Stromal cell of bone marrow (primary cell): ENCODE measurements at regions not wholly inside any gene's neighbourhood (a gene's known extent, or its start where the extent isn't known, plus 50 kb on each side); places are given as distances from the start of the nearest gene placed in this dataset.
"Not testable (repeated sequence)": the region's sequence is repeated elsewhere in the genome, so short reads cannot be mapped to it uniquely, and the experiment has no call there.

ENCODE experiments used
- DNase-seq: peaks from one replicate; pipeline ENCODE4 v3.0.0-alpha.2; 2012; ENCODE audit warnings: low read depth

DNA sequence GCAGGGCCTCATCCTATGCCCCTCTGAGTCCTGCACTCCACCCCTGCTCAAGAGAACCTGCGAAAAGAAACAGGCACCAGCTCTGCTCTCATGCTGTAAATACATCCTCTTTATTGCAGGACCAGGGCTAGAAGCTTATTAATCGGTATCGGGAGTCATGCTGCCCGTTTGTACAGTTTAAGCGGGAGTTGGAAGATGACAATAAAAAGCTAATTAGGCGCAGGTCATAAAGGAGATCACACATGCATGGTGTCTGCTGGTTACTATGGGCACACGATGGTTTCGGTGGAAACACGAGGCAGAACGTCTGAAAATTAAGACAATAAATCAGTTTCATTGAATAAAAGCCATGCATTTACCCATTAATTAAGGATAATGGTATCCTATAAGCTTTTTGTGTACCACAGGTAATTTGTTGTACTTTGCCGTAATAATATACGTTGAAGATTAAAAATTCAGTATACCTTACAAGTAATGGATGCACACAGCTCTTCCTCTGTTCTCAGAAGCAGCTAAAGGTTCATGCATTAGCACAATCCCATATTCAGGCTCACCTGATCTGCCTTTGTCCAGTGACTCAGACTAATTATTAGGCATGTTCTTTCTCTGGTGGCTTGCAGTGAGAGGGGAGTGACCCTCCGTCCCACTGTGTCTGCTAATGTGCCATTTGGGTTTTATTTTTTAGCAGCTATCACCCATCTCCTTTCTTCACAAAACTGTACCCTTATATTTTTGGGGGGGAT is 406.0 kb downstream of the TSHZ3 start:
- DNase-seq, result no peak

DNA sequence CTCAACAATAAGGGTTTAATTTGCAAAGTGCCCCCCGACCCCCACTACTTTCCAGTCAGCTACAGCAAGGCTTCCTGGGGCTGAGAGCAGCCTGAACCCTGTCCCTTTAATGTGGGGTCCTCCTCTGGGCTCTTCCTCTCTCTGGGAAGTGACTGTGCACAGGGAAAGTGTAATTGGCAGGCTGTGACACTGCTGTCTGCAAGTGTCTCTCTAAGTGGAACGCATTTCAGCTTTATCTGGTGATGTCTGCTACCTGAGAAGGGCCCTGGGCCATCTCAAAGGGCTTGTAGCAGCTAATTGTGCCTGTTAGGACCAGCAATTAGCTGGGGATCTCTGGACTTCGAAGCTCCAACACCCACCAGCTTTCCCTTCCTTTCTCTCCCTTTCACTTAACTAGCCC is 406.6 kb downstream of the TSHZ3 start:
- no peak for DNase-seq

DNA sequence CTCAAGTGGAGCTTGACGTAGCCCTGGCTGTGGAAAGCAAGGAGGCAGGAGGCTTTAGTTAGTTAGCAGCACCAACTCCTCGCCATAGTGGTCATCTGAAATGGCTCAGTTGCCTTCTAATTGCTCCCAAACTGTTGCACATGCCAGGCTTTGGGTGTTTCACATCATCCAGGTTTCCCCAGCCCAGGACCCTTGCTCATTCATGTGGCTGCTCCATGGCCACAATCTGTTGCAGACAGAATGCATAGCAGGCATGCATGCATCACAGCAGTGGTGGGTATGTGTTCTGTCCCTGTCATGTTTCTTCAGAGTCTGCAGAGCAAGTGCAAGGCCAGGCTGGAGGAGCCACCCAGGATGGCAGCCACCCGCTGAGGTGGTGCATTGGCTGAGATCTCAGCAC is 407.6 kb downstream of the TSHZ3 start:
- no peak for DNase-seq

DNA sequence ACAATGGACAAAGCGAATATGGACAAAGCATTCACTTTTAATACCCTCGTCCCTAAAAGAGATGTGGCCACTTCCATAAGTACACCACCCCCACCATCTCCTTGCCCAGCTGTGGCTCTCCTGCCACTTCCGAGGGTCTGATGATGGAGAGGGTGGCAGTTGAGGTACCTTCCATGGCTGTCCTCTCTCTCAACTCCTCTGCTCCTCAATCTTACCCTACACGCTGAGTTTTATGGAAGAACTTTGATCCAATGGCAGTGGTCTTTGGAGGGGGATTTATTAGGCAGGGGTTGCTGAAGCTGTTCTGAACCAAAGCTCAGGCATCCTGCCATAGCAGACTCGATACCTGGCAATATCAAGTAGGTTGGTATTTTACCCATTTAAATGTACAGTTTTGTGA is 413.0 kb downstream of the TSHZ3 start:
- DNase-seq, result no peak

GRCh38 chr19:30935146-30935545 is 414.1 kb downstream of the TSHZ3 start:
- no peak for DNase-seq

DNA sequence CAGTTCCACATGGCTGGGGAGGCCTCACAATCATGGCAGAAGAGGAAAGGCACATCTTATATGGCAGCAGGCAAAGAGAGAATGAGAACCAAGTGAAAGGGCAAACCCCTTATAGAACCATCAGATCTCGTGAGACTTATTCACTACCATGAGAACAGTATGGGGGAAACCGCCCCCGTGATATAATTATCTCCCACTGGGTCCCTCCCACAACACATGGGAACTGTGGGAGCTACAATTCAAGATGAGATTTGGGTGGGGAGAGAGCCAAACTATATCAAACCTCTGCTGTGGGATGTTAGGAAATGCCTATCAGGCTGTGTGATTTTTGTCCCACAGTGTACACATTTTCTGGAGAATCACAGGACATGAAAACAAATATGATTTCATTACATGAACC is 415.8 kb downstream of the TSHZ3 start:
- DNase-seq, result not testable (repeated sequence)

DNA sequence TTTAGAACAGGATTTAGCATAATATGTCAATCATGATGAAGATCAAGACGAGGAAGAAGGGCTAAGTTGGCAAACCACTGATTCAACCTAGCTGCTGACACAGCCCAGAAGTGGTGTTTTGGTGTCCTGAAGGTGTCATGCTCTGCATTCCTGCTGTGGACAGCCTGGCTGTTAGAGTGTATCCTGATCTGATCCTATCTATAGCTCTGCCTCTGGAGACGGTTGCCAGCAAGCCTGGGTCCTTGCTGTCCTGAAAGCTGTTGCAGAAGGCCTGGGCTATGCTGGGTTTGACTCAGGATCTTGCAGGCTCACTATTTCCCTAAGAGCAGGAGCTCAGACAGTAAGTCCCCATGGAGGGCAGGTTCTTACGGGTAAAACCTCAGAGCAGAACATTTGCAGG is 416.4 kb downstream of the TSHZ3 start:
- no peak for DNase-seq

- DNase-seq, result no peak
These were observed 418.1 kb downstream of the TSHZ3 start for GRCh38 chr19:30930941-30931706.

DNA sequence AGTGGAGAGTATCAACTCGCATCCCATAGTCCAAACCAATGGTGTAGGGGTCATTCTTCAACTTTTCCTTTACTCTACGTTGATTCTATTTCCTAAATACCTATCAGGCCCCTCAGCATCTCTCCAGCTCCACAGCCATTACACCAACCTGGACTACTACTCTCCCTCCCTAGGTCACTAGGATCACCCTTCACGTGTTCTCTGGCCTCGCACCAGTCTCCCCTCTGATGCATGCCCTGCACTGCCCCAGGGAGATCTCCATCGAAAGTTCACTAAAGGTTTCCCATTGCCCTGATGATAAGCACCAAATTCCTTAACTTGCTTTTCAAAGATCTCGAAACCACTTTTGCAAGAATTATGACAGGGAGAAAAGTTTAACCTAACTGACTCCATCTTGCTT is 421.5 kb downstream of the TSHZ3 start:
- DNase-seq, result no peak

DNA sequence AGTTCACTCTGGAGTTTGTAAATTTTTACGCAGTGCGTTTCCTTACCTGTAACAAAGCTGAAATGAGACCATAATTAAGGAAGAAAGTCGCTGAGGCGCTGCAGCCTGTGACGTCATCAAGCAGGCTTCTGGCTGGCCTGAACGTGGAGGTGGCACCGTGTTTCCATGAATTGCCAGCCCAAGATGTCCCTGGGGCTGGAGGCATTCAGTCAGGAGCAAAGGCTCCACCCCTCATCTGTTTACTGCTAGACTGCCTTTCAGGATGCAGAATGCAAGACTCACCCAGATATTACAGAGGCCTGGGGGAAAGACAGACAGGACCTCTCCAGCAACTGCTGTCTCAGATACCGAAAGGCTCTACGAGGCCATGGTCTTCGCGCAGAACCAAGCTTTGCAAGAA is 424.6 kb downstream of the TSHZ3 start:
- no peak for DNase-seq

GRCh38 chr19:30924069-30924636 is 425.1 kb downstream of the TSHZ3 start:
- no peak for DNase-seq

- no peak for DNase-seq
These were observed 425.6 kb downstream of the TSHZ3 start for GRCh38 chr19:30923621-30924020.

DNA sequence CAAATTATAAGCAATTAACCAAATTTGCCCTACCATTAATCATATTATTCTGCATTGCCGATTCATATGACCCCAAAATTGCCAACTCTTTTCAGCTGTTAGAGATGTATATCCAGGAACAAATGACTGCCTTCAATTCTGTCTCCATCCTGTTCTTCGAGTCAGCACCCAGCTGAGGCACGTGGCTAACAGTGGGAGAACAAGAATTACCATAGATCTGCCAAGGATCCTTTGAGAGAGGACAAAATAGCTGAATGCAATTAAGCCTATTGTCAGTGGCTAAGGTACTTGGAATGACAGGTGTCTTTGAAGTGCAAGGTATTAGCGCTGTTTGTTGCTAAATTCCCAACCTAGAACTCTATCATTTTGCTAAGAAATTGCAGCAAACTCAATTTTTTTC is 426.1 kb downstream of the TSHZ3 start:
- no peak for DNase-seq

GRCh38 chr19:30920222-30920621 is 429.0 kb downstream of the TSHZ3 start:
- no peak for DNase-seq

GRCh38 chr19:30919737-30920136 is 429.5 kb downstream of the TSHZ3 start:
- no peak for DNase-seq

GRCh38 chr19:30916238-30916637 is 433.0 kb downstream of the TSHZ3 start:
- DNase-seq, result no peak

DNA sequence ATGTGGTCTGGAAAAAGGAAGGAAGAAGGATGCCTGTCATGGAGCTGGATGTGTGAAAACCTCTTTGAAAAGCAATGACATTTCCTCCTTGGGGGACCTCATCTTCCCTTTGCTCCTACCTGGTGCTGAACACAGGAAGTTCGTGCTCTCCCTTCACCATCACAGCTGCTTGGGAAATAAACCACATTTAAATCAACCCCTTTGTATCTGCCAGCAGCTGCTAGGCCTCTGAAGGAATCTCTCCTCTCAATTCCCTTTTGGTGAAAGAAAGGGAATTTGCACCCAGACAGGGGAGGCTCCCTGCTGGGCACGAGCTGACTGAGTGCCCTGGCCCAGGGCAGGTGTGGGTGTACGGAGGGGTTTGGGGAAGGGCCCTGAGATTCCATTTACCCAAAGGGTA is 437.7 kb downstream of the TSHZ3 start:
- DNase-seq, result no peak

- DNase-seq, result no peak
These were observed 438.6 kb downstream of the TSHZ3 start for GRCh38 chr19:30910485-30911240.

DNA sequence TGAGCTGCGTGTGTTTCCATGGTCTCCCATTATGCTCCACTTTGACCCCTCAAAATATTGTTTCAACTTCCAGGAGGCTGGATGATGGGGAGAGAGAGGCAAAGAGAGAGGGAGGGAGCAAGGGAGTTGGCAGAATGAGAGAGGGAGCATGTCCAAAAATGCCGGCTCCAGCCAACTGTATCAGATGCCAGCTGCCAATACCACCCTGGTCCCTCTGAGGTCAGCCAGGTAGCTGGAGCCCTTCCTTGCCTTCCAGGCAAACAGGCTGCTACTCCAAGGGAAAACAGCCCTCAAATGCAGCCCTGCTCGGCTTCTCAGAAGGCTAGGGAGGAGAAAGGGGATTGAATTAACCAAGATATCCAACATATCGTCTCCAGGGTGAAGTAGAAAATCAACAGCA is 440.0 kb downstream of the TSHZ3 start:
- no peak for DNase-seq

DNA sequence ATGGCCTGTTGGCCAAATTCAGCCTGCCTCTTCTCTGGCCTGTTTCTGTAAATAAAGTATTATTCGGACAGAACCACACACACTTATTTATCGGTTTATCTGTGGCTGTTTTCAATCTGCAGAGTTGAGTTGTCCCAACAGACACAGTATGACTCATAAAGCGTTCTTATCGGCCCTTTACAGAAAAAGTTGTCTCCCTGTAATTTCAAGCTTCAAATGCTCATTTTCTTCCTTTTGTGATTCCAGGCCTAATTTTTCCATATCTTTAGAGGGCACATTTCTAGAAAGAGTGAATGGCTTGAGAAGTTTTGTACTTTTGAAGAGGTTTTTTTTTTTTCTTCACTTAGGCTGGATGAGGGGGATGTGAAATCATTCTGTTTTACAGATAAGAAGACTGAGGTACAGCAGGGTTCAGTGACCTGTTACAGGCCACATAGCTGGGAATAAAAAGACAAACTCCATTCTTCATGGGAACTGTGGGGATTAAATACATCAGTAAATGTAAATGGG is 440.9 kb downstream of the TSHZ3 start:
- DNase-seq, result no peak

DNA sequence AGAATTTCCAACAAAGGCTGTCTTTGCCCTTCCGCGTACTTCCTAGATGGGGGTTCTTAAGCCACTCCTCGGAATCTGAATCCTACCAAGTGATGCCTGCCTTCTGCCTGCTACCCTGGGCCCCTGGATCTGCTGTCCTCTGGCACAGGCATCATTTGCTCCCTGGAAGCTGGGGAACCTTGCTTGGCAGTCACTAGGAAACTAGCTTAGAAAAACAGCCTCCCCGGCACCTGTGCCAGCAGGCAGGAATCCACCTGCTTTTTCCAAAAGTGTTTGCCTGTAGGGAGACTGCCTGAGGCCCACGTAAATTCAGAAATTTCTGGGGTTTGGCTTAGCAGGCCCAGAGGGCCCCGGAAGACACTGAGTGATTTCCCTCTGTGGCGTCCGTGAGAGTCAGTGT is 442.4 kb downstream of the TSHZ3 start:
- no peak for DNase-seq

DNA sequence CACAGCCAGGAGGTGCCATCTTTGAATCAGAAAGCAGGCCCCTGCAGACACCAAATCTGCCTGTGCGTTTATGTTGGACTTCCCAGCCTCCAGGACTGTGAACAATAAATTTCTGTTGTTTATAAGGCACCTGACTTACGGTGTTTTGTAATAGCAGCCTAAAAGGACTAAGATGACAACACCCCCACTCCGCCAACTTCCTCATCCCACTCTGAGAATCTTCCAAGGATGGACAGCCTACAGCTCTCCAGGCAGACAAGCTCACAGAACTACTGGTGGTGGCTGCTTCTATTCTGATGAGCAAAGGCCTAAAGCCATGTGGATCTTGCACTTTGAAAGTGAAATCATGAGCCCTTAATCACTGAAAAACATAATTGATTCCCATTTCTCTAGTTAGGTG is 449.2 kb downstream of the TSHZ3 start:
- no peak for DNase-seq
